T-helper 17 cell (primary cell): ENCODE measurements at regions not wholly inside any gene's neighbourhood (a gene's known extent, or its start where the extent isn't known, plus 50 kb on each side); places are given as distances from the start of the nearest gene placed in this dataset.

Experiments
- ATAC-seq: fragments of 150-1000 bp; cut with Tn5 transposase; 2 replicates; pipeline ENCODE4 v1.10.0; 2021; ENCODE audit warnings: mild to moderate bottlenecking, moderate library complexity
- DNase-seq, 3 donors: peaks; one replicate each; pipeline versions ENCODE4 v3.0.0 to v3.0.0-alpha.2; 2020 to 2021
- H3K9me3 ChIP-seq: one replicate; pipeline ENCODE4 v1.7.0; 2013; ENCODE audit warnings: low read length, mild to moderate bottlenecking; ENCODE audit not compliant: control insufficient read depth, poor library complexity, severe bottlenecking
- H3K27ac Mint-ChIP-seq: one replicate; pipeline ENCODE4 v1.8.0; 2022; ENCODE audit warnings: mild to moderate bottlenecking, moderate library complexity, mixed read lengths
- H3K27me3 Mint-ChIP-seq: one replicate; pipeline ENCODE4 v1.8.0; 2022; ENCODE audit warnings: mixed read lengths
- H3K36me3 Mint-ChIP-seq: one replicate; pipeline ENCODE4 v1.8.0; 2022; ENCODE audit warnings: low read depth, mixed read lengths
- H3K4me1 Mint-ChIP-seq: one replicate; pipeline ENCODE4 v1.8.0; 2022; ENCODE audit warnings: mild to moderate bottlenecking, mixed read lengths
- H3K4me3 Mint-ChIP-seq: one replicate; pipeline ENCODE4 v1.8.0; 2022; ENCODE audit warnings: mild to moderate bottlenecking, moderate library complexity, mixed read lengths

- no peaks in the 10 kb centered on the region for H3K36me3 Mint-ChIP-seq
- DNase-seq (no peak), ATAC-seq (no peak)
- H3K9me3 ChIP-seq = no peaks in the 10 kb centered on the region
- peaks cover 3% of the 10 kb centered on the region for H3K4me1 Mint-ChIP-seq
- no peak overlapping the region for H3K4me3 Mint-ChIP-seq
- peaks cover 12% of the 10 kb centered on the region for H3K27me3 Mint-ChIP-seq
- no peak overlapping the region for H3K27ac Mint-ChIP-seq
Measured at GRCh38 chr3:27826448-27826847, 104.3 kb upstream of the EOMES start.

- Mint-ChIP-seq H3K27ac (no peak overlapping the region), H3K4me1 (peaks cover 3% of the 10 kb centered on the region), H3K27me3 (peaks cover 12% of the 10 kb centered on the region), H3K36me3 (no peaks in the 10 kb centered on the region), H3K4me3 (no peak overlapping the region)
- no peak for DNase-seq
- ATAC-seq = no peak
- H3K9me3 ChIP-seq = no peaks in the 10 kb centered on the region
Measured at GRCh38 chr3:27827041-27827440, 104.9 kb upstream of the EOMES start.

DNA sequence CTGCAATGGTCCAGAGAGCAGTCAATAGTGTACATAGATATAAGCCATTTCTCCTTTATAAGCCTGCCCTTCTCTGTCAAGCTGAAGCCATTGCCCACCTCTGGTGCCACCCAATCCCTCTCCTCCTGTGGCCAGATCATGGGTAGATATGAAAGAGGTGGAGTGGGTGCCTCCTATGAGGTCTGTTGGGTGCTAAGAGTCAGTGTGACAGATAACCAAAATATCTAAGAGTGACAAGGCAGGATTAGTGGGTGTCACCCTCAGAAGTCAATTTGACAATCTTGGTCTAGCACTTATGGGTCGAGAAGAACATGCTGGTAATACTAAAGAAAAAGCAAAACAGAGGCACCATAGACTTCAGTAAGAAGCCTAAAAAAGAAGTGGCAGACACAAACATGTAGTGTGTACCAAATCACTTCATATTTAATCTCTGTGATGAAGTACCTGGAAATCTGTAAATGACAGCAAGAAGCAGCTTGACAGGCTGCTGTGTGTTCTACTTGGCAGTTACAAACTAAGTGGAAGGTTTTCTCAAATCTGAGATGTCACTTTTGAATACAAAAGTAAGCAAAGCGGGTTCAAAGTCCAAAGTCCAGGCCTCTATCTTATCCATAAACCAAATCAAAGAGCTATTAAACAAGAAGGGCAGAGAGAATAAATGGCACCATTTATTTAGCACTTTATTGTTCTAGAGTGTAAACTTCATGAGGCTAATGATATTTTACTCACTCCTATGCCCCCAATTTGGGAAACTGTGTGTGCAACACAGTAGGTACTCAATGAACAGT is 118.9 kb upstream of the EOMES start:
- Mint-ChIP-seq H3K4me3 (no peak overlapping the region), H3K4me1 (peaks cover 2% of the 10 kb centered on the region), H3K36me3 (no peaks in the 10 kb centered on the region), H3K27me3 (no peaks in the 10 kb centered on the region), H3K27ac (no peak overlapping the region)
- no peaks in the 10 kb centered on the region for H3K9me3 ChIP-seq
- DNase-seq (no peak), ATAC-seq (no peak)

DNA sequence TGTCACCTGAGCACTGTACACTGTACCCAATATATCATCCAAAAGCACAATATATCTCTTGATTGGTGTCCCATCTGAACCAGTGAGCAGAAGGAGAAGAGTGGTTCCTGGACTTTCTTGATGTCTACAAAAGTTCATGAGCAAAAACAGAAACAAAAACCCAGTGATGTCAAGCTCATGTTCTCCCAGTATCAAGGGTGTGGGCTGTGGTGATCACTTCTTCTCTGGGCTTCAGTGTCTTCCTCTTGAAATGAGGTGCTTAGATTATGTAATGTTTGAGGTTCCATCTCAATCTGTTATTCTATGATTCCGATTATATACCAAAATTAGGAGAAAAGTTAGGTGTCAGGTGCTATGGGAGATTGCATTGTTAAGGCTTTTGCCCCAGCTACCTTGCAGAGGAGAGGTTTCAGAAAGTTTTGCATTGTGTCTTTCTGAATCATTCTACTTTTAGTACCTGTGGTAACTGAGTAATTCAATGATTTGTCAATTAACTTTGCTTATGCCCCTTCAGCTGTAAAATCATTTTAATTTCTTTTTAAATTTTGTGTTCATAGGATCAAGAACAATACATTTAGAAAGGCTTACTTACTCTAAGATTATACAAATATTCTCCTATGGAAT is 122.0 kb upstream of the EOMES start:
- no peak for ATAC-seq

DNA sequence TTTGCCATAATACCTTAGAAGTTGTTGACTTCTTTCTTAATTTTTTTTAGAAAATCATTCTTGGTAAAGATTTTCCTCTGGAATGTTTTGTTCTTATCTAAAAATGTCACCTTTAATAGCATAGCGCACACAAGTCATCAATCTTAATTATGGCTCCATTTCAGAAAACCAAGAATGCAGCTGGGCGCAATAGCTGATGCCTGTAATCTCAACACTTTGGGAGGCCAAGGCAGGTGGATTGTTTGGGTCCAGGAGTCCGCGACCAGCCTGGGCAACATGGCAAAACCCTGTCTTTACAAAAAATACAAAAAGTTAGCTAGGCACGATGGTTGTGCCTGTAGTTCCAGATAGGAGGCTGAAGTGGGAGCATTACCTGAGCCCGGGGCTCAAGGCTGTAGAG is 125.6 kb upstream of the EOMES start:
- Mint-ChIP-seq H3K4me1 (no peaks in the 10 kb centered on the region), H3K27ac (no peak overlapping the region), H3K4me3 (no peak overlapping the region), H3K36me3 (no peaks in the 10 kb centered on the region), H3K27me3 (peaks cover 10% of the 10 kb centered on the region)
- ATAC-seq (no peak), DNase-seq (no peak)
- H3K9me3 ChIP-seq = no peaks in the 10 kb centered on the region

More for the DNA sequence above, 122.0 kb upstream of the EOMES start:
- H3K36me3 Mint-ChIP-seq = no peaks in the 10 kb centered on the region
- no peak overlapping the region for H3K27ac Mint-ChIP-seq
- no peak overlapping the region for H3K4me3 Mint-ChIP-seq
- DNase-seq = no peak
- H3K9me3 ChIP-seq = no peaks in the 10 kb centered on the region
- peaks cover 5% of the 10 kb centered on the region for H3K27me3 Mint-ChIP-seq
- H3K4me1 Mint-ChIP-seq = peaks cover 2% of the 10 kb centered on the region

DNA sequence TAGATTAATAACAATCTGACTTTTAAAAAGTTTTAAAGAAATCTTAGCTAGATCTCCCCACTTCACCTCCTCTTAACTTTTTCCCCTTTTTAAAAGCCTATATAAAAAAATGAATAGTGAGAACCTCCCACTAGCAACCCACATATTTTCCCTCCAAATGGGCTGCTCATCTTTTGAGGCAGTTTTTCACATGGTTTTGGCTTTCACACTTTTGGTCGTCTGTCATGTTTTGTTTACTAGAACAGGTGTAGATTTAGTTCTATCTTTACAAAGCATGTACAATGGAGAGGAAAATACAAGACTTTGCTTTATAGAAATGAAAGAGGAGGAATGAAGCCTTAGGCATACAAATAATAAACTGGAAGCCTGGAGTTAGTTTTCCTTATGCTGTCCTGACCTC is 126.7 kb upstream of the EOMES start:
- ATAC-seq = no peak
- Mint-ChIP-seq H3K27ac (no peak overlapping the region), H3K36me3 (peaks cover 4% of the 10 kb centered on the region), H3K4me1 (no peaks in the 10 kb centered on the region), H3K27me3 (peaks cover 10% of the 10 kb centered on the region), H3K4me3 (no peak overlapping the region)
- no peak for DNase-seq
- no peaks in the 10 kb centered on the region for H3K9me3 ChIP-seq

DNA sequence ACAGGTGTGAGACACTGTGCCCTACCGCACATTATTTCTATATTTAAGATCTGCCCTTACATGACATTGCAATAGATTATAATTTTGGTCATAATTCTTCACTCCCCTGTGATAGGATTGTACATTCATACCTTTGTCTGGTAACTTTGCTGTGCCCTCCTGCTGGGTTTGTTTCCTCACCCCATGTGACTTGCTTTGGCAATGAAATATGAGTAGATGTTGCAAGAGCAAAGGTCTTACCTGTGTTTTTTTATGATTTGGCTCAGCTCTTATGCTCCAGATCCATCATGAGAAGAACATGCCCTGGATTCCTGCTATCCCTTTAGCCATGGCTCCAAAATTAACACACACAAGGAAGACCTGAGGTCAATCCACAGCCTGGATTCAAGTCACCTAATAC is 137.7 kb upstream of the EOMES start:
- no peaks in the 10 kb centered on the region for H3K27me3 Mint-ChIP-seq
- H3K27ac Mint-ChIP-seq = no peak overlapping the region
- no peak for DNase-seq
- no peaks in the 10 kb centered on the region for H3K36me3 Mint-ChIP-seq
- H3K4me1 Mint-ChIP-seq = peaks cover 16% of the 10 kb centered on the region
- peaks cover 2% of the 10 kb centered on the region for H3K9me3 ChIP-seq
- no peak for ATAC-seq
- no peak overlapping the region for H3K4me3 Mint-ChIP-seq

- no peaks in the 10 kb centered on the region for H3K9me3 ChIP-seq
- DNase-seq (no peak), ATAC-seq (peak; percentile 74)
- H3K27ac Mint-ChIP-seq = peak overlapping the region; percentile 44
- no peak overlapping the region for H3K4me3 Mint-ChIP-seq
- no peaks in the 10 kb centered on the region for H3K27me3 Mint-ChIP-seq
- H3K4me1 Mint-ChIP-seq = peaks cover 16% of the 10 kb centered on the region
- H3K36me3 Mint-ChIP-seq = no peaks in the 10 kb centered on the region
Measured at GRCh38 chr3:27861046-27862036, 139.2 kb upstream of the EOMES start.

GRCh38 chr3:27865731-27866130 is 143.6 kb upstream of the EOMES start:
- no peak for ATAC-seq
- peaks cover 10% of the 10 kb centered on the region for H3K4me1 Mint-ChIP-seq
- peaks cover 2% of the 10 kb centered on the region for H3K36me3 Mint-ChIP-seq
- DNase-seq = no peak
- no peak overlapping the region for H3K27ac Mint-ChIP-seq
- peaks cover 4% of the 10 kb centered on the region for H3K9me3 ChIP-seq
- no peak overlapping the region for H3K4me3 Mint-ChIP-seq
- H3K27me3 Mint-ChIP-seq = no peaks in the 10 kb centered on the region

DNA sequence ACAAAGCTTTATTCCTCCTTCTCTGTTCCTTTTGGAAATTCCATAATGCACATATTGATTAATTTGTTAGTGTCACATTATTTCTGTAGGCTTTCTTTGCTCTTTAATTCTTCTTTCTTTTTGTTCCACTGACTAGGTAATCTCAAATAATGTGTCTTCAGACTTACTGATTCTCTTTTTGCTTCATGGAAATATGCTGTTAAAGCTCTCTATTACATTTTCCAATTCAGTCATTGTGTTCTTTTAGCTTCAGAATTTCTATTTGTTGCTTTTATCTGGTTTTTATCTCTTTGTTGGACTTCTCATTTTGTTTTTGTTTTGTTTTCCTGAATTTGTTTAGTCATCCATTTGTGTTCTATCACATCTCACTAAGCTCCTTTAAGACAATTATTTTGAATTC is 147.0 kb upstream of the EOMES start:
- H3K4me3 Mint-ChIP-seq = no peak overlapping the region
- H3K36me3 Mint-ChIP-seq = peaks cover 4% of the 10 kb centered on the region
- ATAC-seq (no peak), DNase-seq (no peak)
- no peak overlapping the region for H3K27ac Mint-ChIP-seq
- no peaks in the 10 kb centered on the region for H3K27me3 Mint-ChIP-seq
- peaks cover 4% of the 10 kb centered on the region for H3K9me3 ChIP-seq
- H3K4me1 Mint-ChIP-seq = no peaks in the 10 kb centered on the region

- peaks cover 4% of the 10 kb centered on the region for H3K36me3 Mint-ChIP-seq
- ATAC-seq (no peak), DNase-seq (no peak)
- H3K4me1 Mint-ChIP-seq = peaks cover 37% of the 10 kb centered on the region
- no peak overlapping the region for H3K27ac Mint-ChIP-seq
- H3K4me3 Mint-ChIP-seq = peak overlapping the region; percentile 55
- no peaks in the 10 kb centered on the region for H3K9me3 ChIP-seq
- H3K27me3 Mint-ChIP-seq = no peaks in the 10 kb centered on the region
Measured at GRCh38 chr3:27877061-27878013, 155.2 kb upstream of the EOMES start.

- DNase-seq (no peak), ATAC-seq (no peak)
- peak overlapping the region; percentile 55 for H3K4me3 Mint-ChIP-seq
Measured at GRCh38 chr3:27878014-27878383, 155.9 kb upstream of the EOMES start.

More at GRCh38 chr3:27878014-27878383, 155.9 kb upstream of the EOMES start:
- Mint-ChIP-seq H3K27me3 (no peaks in the 10 kb centered on the region), H3K27ac (no peak overlapping the region), H3K36me3 (peaks cover 4% of the 10 kb centered on the region), H3K4me1 (peaks cover 37% of the 10 kb centered on the region)
- H3K9me3 ChIP-seq = no peaks in the 10 kb centered on the region
